Epithelial cell of proximal tubule (primary cell): ENCODE measurements at regions not wholly inside any gene's neighbourhood (a gene's known extent, or its start where the extent isn't known, plus 50 kb on each side); places are given as distances from the start of the nearest gene placed in this dataset.
A peak's percentile ranks its signal among the peaks of the same experiment; 100 is the strongest.

ENCODE experiments used
- DNase-seq: peaks from one replicate; pipeline ENCODE4 v3.0.0-alpha.2; 2011; ENCODE audit warnings: low read depth
- H3K4me3 ChIP-seq: 2 replicates; pipeline ENCODE4 v1.5.1; 2011; ENCODE audit warnings: low read depth, mild to moderate bottlenecking, low read length
- TF ChIP-seq, protein P1 (sequence below): conservative IDR thresholded peaks from 2 replicates; pipeline ENCODE4 v1.5.1; 2012; ENCODE audit warnings: low read depth, mild to moderate bottlenecking, low read length

DNA sequence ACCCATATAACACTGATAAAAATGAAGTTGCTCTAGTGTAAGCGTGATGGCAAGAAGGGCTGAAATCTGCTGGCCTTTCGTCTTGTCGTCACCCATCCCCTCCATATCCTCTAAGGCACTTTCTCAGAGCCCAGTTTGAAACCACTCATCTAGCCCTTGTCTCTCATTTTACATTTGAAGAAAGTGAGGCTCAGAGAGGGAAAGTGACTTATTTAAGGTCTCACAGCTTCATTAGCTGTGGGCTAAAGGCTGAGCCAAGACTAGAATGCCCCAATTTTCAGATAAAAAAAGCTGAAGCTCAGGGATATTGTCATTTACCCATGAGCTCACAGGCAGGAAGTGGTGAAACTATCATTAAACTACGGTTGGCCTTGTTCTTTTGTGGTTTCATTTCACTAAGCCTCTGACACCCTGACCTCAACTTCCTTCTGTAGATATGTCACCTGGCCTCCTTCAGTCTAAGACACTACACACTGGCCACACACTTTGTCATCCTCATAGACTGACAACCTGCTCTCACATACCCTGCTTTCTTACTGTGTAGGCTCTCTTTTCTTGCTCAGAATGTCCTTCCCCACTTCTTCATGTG lies 176.7 kb upstream of the DMAC1 start:
- H3K4me3 ChIP-seq: no peak overlapping the region
- peak; percentile 13 for DNase-seq
- TF ChIP-seq, protein P1, sequence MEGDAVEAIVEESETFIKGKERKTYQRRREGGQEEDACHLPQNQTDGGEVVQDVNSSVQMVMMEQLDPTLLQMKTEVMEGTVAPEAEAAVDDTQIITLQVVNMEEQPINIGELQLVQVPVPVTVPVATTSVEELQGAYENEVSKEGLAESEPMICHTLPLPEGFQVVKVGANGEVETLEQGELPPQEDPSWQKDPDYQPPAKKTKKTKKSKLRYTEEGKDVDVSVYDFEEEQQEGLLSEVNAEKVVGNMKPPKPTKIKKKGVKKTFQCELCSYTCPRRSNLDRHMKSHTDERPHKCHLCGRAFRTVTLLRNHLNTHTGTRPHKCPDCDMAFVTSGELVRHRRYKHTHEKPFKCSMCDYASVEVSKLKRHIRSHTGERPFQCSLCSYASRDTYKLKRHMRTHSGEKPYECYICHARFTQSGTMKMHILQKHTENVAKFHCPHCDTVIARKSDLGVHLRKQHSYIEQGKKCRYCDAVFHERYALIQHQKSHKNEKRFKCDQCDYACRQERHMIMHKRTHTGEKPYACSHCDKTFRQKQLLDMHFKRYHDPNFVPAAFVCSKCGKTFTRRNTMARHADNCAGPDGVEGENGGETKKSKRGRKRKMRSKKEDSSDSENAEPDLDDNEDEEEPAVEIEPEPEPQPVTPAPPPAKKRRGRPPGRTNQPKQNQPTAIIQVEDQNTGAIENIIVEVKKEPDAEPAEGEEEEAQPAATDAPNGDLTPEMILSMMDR: no peak

DNA sequence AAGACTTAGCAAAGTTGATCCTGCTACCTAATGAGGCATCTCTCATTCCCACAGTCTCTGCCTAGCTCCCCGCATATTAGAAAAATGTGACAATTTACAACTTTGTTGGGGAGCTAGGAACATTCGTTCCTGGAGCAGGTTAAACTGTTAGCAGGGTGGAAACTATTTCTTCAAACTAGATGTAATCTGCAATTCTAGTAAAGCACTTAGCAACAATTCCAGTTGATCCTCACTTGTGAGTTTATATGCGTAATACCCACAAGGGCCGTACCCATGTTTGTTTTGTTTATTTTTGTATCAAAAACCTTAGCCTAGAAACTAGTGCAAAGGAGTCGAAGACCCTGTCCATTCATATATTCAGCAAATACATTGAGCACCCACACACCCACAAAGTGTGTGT lies 175.8 kb upstream of the DMAC1 start:
- TF ChIP-seq, protein P1: no peak
- no peak overlapping the region for H3K4me3 ChIP-seq
- no peak for DNase-seq

DNA sequence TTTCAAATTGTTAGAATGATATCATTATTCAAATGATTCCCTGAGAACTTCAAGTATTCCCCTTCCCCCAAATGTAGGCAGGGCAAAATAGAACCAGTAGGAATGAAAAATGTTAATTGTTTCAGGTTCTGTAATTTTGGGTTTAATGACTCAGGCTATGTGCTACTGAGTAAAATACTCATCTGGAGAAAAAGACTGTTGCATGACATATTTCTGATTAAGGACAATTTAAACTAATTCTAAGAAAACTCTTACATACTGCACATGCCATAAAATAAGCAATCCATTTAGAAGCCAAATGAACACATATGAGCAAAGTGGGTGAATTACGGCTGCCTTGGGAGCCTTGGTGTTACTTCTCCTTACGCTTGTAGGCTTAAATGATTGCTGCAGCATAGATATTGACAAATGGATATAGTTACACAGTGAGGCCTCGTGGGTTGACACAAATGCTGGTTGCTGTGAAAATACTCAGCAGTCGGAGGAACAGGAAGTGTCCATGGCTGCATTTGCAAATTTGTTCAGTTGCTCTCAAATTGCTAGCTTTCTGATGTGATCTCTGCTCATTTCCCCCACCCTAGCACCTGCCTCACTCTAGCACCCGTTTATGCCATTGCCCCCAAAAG lies 174.9 kb upstream of the DMAC1 start:
- H3K4me3 ChIP-seq: no peak overlapping the region
- TF ChIP-seq, protein P1: no peak
- no peak for DNase-seq

DNA sequence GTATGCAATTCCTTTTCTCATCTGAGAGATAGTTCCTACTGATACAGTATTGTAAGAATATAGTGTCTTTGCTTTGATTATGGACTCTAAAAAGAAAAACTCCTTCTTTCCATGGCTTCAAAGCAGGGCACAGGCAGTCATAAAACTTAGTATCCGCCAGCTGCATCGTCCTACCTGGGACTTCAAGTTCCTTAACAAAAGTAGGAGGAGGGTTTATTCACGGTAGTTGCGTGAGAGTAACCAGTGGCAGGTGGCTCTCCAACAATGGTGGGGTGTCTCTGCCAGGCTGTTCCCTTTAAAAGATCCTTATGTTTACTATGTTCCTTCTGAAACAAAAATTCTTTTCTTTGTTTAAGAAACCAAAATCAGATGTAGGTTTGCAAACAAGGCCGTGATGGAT lies 173.5 kb upstream of the DMAC1 start:
- DNase-seq: no peak
- H3K4me3 ChIP-seq: no peak overlapping the region
- TF ChIP-seq, protein P1: no peak

DNA sequence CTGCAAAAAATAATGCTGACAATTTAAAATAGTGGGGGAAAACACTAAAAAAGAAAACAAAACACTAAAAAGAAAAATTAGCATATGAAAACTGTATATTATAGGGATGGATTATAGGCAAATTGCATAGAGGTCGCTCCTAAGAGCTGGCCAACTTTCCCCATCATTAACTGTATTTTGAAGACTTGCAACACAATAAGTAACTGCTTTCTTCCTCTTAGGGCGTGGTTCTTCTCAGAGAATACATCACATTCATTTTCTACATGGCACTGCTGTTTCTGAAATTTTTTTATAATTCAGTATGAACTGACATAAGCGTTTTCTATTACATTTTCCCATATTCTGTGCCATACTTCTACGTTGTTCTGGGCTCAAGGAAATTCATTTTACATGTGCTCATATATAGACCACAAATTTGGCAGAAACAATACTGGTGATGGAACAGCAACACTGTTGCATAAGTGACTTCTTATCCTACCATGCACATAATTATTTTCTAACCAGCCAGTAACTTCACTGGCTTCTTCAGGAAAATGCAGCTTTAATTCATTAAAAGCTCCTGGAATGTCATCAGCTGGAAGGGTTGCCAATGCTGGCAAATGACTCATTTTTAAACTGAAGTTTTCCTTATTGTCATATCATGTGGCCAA lies 171.2 kb upstream of the DMAC1 start:
- TF ChIP-seq, protein P1: no peak
- no peak for DNase-seq

DNA sequence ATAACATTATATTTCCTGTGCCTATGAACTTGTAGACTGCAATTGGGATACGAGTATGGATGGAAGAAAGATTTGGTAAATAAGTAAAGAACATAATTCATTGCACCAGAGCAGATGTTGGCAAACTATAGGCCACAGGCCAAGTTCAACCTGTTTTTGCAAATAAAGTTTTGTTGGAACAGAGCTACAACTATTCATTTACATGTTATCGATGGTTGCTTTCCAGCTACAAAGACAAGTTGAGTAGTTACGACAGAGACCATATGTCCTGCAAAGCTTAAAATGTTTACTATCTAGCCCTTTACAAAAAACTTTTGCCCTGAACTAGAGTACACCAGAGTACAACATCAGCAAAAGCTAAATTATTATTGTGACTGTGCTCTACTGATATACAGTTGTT lies 169.1 kb upstream of the DMAC1 start:
- TF ChIP-seq, protein P1: no peak
- no peak overlapping the region for H3K4me3 ChIP-seq
- DNase-seq: no peak

More for the DNA sequence above, 171.2 kb upstream of the DMAC1 start:
- H3K4me3 ChIP-seq: no peak overlapping the region
